ENCODE measurements at regions not wholly inside any gene's neighbourhood (a gene's known extent, or its start where the extent isn't known, plus 50 kb on each side); places are given as distances from the start of the nearest gene placed in this dataset.

GRCh38 chr3:105996781-105997180 is 128.0 kb upstream of the CBLB start:
- TF ChIP-seq CTCF (IDR thresholded peaks at IDR 0.05), result no peak
- H3K4me3 Mint-ChIP-seq, result no peak overlapping the region

GRCh38 chr3:105997466-105997799 is 128.6 kb upstream of the CBLB start:
- Mint-ChIP-seq H3K27me3 (ENCODE audit: low read depth, poor library complexity) (no peaks in the 10 kb centered on the region), H3K27ac (no peak overlapping the region), H3K9me3 (peaks cover 25% of the 10 kb centered on the region), H3K4me1 (no peaks in the 10 kb centered on the region), H3K36me3 (ENCODE audit: low read depth) (no peaks in the 10 kb centered on the region), H3K4me3 (no peak overlapping the region)
- DNase-seq, result no peak
- no peak for TF ChIP-seq CTCF (IDR thresholded peaks at IDR 0.05)

More at GRCh38 chr3:105996781-105997180, 128.0 kb upstream of the CBLB start:
- DNase-seq, result no peak
- no peaks in the 10 kb centered on the region for H3K4me1 Mint-ChIP-seq
- no peak overlapping the region for H3K27ac Mint-ChIP-seq
- H3K27me3 Mint-ChIP-seq (ENCODE audit: low read depth, poor library complexity), result no peaks in the 10 kb centered on the region
- no peaks in the 10 kb centered on the region for H3K36me3 Mint-ChIP-seq (ENCODE audit: low read depth)
- peaks cover 25% of the 10 kb centered on the region for H3K9me3 Mint-ChIP-seq

GRCh38 chr3:105997800-105998526 is 129.2 kb upstream of the CBLB start:
- Mint-ChIP-seq H3K4me3 (no peak overlapping the region), H3K27me3 (ENCODE audit: low read depth, poor library complexity) (no peaks in the 10 kb centered on the region), H3K27ac (no peak overlapping the region), H3K4me1 (no peaks in the 10 kb centered on the region), H3K36me3 (ENCODE audit: low read depth) (no peaks in the 10 kb centered on the region), H3K9me3 (peaks cover 25% of the 10 kb centered on the region)
- DNase-seq, result no peak
- no peak for TF ChIP-seq CTCF (IDR thresholded peaks at IDR 0.05)

- no peaks in the 10 kb centered on the region for H3K36me3 Mint-ChIP-seq (ENCODE audit: low read depth)
- no peaks in the 10 kb centered on the region for H3K4me1 Mint-ChIP-seq
- no peaks in the 10 kb centered on the region for H3K27me3 Mint-ChIP-seq (ENCODE audit: low read depth, poor library complexity)
- H3K4me3 Mint-ChIP-seq, result no peak overlapping the region
- DNase-seq, result no peak
- no peak for TF ChIP-seq CTCF (IDR thresholded peaks at IDR 0.05)
- H3K27ac Mint-ChIP-seq, result no peak overlapping the region
- H3K9me3 Mint-ChIP-seq, result peaks cover 25% of the 10 kb centered on the region
Observed at GRCh38 chr3:105999856-106000255, 131.0 kb upstream of the CBLB start.

- Mint-ChIP-seq H3K4me3 (no peak overlapping the region), H3K27me3 (ENCODE audit: low read depth, poor library complexity) (no peaks in the 10 kb centered on the region), H3K36me3 (ENCODE audit: low read depth) (no peaks in the 10 kb centered on the region), H3K27ac (no peak overlapping the region), H3K4me1 (no peaks in the 10 kb centered on the region), H3K9me3 (peaks cover 15% of the 10 kb centered on the region)
- TF ChIP-seq CTCF (IDR thresholded peaks at IDR 0.05), result no peak
- DNase-seq, result no peak
Observed at GRCh38 chr3:106001923-106002322, 133.1 kb upstream of the CBLB start.

- DNase-seq, result no peak
- H3K9me3 Mint-ChIP-seq, result peaks cover 8% of the 10 kb centered on the region
- H3K4me1 Mint-ChIP-seq, result no peaks in the 10 kb centered on the region
- no peak overlapping the region for H3K27ac Mint-ChIP-seq
- no peak for TF ChIP-seq CTCF (IDR thresholded peaks at IDR 0.05)
- no peak overlapping the region for H3K4me3 Mint-ChIP-seq
- H3K36me3 Mint-ChIP-seq (ENCODE audit: low read depth), result no peaks in the 10 kb centered on the region
- no peaks in the 10 kb centered on the region for H3K27me3 Mint-ChIP-seq (ENCODE audit: low read depth, poor library complexity)
Observed at GRCh38 chr3:106004137-106004681, 135.4 kb upstream of the CBLB start.
